ENCODE measurements at regions not wholly inside any gene's neighbourhood (a gene's known extent, or its start where the extent isn't known, plus 50 kb on each side); places are given as distances from the start of the nearest gene placed in this dataset.

- no peak for TF ChIP-seq POLR2A (IDR thresholded peaks at IDR 0.05)
- no peak for TF ChIP-seq CTCF (IDR thresholded peaks at IDR 0.05 in 4 of 5, conservative IDR thresholded peaks at IDR 0.05 in 1 of 5)
Measured at GRCh38 chr4:31877429-31877828, 1157.3 kb downstream of the PCDH7 start.
